ENCODE measurements at regions not wholly inside any gene's neighbourhood (a gene's known extent, or its start where the extent isn't known, plus 50 kb on each side); places are given as distances from the start of the nearest gene placed in this dataset.
"Not testable (repeated sequence)": the region's sequence is repeated elsewhere in the genome, so short reads cannot be mapped to it uniquely, and the experiment has no call there.

DNA sequence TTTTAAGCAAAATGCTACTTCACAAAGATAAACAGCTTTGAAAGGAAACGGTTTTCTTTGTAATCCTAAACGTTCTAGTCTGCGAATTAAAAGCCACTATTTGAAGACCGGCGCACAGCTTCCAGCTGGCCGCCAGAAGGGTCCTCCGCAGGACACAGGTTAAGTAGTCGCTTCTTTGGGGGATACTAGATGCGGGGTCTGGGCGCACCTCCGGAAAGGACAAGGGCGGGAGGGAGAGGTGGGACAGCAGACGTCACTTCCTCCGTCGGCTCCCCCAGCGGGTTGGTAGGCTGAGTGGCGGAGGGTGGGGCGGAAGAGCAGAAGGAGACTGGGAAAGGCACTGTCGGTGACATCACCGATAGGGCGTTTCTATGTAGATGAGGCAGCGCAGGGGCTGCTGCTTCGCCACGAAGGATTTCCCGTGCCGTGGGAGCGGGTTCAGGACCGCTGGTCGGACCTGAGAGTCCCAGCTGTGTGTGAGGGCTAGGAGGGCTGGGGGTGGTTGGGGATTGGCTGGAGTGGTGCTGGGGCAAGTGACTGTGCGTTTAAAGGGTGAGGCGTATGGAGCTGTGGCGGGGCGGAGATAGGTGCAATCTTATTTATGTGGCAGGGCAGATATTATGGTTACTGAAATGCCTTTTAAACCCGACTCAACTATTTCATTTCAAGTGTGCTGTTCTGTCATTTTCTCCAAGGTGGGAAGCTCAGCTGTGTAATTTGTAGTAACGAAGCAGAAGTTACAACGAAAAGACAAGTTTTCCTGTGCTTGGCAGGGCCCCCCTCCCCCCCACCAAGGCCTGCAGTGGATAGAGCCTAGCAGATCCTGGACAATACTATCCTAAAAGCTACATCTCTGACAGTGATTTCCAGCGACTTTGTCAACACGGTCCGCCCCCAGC lies 158.3 kb upstream of the NOTCH2NLA start:
- peak; percentile 83; the same call in 1 of the 2 replicates for TF ChIP-seq MAZ (IDR thresholded peaks at IDR 0.05; ENCODE audit: borderline replicate concordance, low read depth, low read length)
- TF ChIP-seq, protein P1, sequence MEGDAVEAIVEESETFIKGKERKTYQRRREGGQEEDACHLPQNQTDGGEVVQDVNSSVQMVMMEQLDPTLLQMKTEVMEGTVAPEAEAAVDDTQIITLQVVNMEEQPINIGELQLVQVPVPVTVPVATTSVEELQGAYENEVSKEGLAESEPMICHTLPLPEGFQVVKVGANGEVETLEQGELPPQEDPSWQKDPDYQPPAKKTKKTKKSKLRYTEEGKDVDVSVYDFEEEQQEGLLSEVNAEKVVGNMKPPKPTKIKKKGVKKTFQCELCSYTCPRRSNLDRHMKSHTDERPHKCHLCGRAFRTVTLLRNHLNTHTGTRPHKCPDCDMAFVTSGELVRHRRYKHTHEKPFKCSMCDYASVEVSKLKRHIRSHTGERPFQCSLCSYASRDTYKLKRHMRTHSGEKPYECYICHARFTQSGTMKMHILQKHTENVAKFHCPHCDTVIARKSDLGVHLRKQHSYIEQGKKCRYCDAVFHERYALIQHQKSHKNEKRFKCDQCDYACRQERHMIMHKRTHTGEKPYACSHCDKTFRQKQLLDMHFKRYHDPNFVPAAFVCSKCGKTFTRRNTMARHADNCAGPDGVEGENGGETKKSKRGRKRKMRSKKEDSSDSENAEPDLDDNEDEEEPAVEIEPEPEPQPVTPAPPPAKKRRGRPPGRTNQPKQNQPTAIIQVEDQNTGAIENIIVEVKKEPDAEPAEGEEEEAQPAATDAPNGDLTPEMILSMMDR (IDR thresholded peaks at IDR 0.05): not testable (repeated sequence)
- TF ChIP-seq MAFK (IDR thresholded peaks at IDR 0.05; ENCODE audit: partially characterized antibody); ZSCAN20 (CRISPR knock-in tag; IDR thresholded peaks at IDR 0.05); CHD2 (IDR thresholded peaks at IDR 0.05; ENCODE audit: low read length, partially characterized antibody); EP300 (IDR thresholded peaks at IDR 0.05); FOSL2 (IDR thresholded peaks at IDR 0.05); KDM1A (IDR thresholded peaks at IDR 0.05; ENCODE audit: low read depth): not testable (repeated sequence)
- TF ChIP-seq POLR2A (IDR thresholded peaks at IDR 0.05; ENCODE audit: low read length): peak; percentile 86
- TF ChIP-seq, protein P2, sequence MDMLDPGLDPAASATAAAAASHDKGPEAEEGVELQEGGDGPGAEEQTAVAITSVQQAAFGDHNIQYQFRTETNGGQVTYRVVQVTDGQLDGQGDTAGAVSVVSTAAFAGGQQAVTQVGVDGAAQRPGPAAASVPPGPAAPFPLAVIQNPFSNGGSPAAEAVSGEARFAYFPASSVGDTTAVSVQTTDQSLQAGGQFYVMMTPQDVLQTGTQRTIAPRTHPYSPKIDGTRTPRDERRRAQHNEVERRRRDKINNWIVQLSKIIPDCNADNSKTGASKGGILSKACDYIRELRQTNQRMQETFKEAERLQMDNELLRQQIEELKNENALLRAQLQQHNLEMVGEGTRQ (IDR thresholded peaks at IDR 0.05): not testable (repeated sequence)
- peak in 1 of 2 experiments; percentile 59; a peak in 2 of 4 replicates for TF ChIP-seq CEBPB (IDR thresholded peaks at IDR 0.05)
- TF ChIP-seq FOSL2 (CRISPR knock-in tag; IDR thresholded peaks at IDR 0.05): peak; percentile 74
- TF ChIP-seq, protein P3, sequence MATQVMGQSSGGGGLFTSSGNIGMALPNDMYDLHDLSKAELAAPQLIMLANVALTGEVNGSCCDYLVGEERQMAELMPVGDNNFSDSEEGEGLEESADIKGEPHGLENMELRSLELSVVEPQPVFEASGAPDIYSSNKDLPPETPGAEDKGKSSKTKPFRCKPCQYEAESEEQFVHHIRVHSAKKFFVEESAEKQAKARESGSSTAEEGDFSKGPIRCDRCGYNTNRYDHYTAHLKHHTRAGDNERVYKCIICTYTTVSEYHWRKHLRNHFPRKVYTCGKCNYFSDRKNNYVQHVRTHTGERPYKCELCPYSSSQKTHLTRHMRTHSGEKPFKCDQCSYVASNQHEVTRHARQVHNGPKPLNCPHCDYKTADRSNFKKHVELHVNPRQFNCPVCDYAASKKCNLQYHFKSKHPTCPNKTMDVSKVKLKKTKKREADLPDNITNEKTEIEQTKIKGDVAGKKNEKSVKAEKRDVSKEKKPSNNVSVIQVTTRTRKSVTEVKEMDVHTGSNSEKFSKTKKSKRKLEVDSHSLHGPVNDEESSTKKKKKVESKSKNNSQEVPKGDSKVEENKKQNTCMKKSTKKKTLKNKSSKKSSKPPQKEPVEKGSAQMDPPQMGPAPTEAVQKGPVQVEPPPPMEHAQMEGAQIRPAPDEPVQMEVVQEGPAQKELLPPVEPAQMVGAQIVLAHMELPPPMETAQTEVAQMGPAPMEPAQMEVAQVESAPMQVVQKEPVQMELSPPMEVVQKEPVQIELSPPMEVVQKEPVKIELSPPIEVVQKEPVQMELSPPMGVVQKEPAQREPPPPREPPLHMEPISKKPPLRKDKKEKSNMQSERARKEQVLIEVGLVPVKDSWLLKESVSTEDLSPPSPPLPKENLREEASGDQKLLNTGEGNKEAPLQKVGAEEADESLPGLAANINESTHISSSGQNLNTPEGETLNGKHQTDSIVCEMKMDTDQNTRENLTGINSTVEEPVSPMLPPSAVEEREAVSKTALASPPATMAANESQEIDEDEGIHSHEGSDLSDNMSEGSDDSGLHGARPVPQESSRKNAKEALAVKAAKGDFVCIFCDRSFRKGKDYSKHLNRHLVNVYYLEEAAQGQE (IDR thresholded peaks at IDR 0.05): peak; percentile 77

Data from A549 (cell line).